Erythroblast (primary cell): ENCODE measurements at regions not wholly inside any gene's neighbourhood (a gene's known extent, or its start where the extent isn't known, plus 50 kb on each side); places are given as distances from the start of the nearest gene placed in this dataset.

Source experiments
- GATA1 ChIP-seq: IDR thresholded peaks from 2 replicates; pipeline ENCODE4 v1.6.1; 2011; ENCODE audit warnings: low read depth, mild to moderate bottlenecking, control low read depth, low read length, moderate library complexity
- POLR2A ChIP-seq: IDR thresholded peaks from 2 replicates; pipeline ENCODE4 v1.6.1; 2011; ENCODE audit warnings: mild to moderate bottlenecking, low read length

GRCh38 chr1:38201431-38201830 lies 154.8 kb upstream of the POU3F1 start:
- no peak for TF ChIP-seq POLR2A
- no peak for TF ChIP-seq GATA1
